ENCODE measurements at regions not wholly inside any gene's neighbourhood (a gene's known extent, or its start where the extent isn't known, plus 50 kb on each side); places are given as distances from the start of the nearest gene placed in this dataset.

DNA sequence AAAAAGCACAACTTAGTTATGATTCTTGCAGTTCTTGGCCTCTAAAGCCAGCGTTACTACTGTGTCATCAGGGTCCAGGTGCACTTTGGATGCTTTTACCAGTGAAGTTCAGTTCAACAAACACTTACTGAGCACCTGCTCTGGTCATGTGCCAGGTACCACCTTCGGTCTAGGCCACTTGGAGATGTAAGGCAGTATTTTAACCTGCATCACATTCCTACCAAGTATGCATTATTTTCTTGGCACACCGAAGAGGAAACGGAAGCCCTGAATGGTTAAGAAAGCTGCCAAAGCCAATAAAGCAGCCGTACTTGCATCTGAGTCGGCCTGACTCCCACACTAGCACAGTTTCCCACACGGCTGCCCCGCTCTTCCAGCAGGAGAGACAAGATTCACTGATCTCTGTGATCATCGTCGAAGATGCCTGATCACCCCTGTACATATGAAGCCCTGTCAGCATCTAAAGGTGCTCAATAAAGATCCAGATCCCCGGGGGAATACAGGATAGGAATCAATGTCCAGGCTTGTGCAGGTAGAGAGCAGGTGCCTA, 427.1 kb downstream of the EIPR1 start:
- TF ChIP-seq, protein P1, sequence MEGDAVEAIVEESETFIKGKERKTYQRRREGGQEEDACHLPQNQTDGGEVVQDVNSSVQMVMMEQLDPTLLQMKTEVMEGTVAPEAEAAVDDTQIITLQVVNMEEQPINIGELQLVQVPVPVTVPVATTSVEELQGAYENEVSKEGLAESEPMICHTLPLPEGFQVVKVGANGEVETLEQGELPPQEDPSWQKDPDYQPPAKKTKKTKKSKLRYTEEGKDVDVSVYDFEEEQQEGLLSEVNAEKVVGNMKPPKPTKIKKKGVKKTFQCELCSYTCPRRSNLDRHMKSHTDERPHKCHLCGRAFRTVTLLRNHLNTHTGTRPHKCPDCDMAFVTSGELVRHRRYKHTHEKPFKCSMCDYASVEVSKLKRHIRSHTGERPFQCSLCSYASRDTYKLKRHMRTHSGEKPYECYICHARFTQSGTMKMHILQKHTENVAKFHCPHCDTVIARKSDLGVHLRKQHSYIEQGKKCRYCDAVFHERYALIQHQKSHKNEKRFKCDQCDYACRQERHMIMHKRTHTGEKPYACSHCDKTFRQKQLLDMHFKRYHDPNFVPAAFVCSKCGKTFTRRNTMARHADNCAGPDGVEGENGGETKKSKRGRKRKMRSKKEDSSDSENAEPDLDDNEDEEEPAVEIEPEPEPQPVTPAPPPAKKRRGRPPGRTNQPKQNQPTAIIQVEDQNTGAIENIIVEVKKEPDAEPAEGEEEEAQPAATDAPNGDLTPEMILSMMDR (IDR thresholded peaks at IDR 0.05): no peak
- no peak for TF ChIP-seq POLR2A (IDR thresholded peaks at IDR 0.05)
- TF ChIP-seq EP300 (IDR thresholded peaks at IDR 0.05): no peak
